GM23338 (cell line): ENCODE measurements at regions not wholly inside any gene's neighbourhood (a gene's known extent, or its start where the extent isn't known, plus 50 kb on each side); places are given as distances from the start of the nearest gene placed in this dataset.

Experiments
- ATAC-seq: fragments of 200-7000 bp; cut with Tn5 transposase; 3 replicates; pipeline ENCODE4 v1.9.1; 2020
- DNase-seq: peaks from one replicate; pipeline ENCODE4 v3.0.0-alpha.2; 2015; ENCODE audit warnings: low spot score
- H2AFZ ChIP-seq: fragments of 200-600 bp; sonication (generic); 2 replicates; pipeline ENCODE4 v1.8.0; 2016; ENCODE audit warnings: antibody characterized with exemption, mild to moderate bottlenecking, moderate library complexity
- H3F3A ChIP-seq: fragments of 200-600 bp; sonication (generic); replicated peaks from 2 replicates; pipeline ENCODE4 v1.8.0; 2017; ENCODE audit warnings: antibody characterized with exemption, mixed run types, low read depth
- H3K27ac ChIP-seq: fragments of 200-600 bp; sonication (generic); 2 replicates; pipeline ENCODE4 v1.6.1; 2016; ENCODE audit warnings: low read depth
- H3K27me3 ChIP-seq: fragments of 200-600 bp; sonication (generic); 2 replicates; pipeline ENCODE4 v1.8.0; 2016; ENCODE audit warnings: mild to moderate bottlenecking, mixed run types, moderate library complexity; ENCODE audit not compliant: insufficient read depth
- H3K36me3 ChIP-seq: fragments of 200-600 bp; sonication (generic); 2 replicates; pipeline ENCODE4 v1.8.0; 2016; ENCODE audit warnings: mild to moderate bottlenecking; ENCODE audit not compliant: insufficient read depth
- H3K4me1 ChIP-seq: fragments of 200-600 bp; sonication (generic); 2 replicates; pipeline ENCODE4 v1.8.0; 2016; ENCODE audit warnings: mild to moderate bottlenecking, moderate library complexity; ENCODE audit not compliant: insufficient read depth
- H3K4me2 ChIP-seq: fragments of 200-600 bp; sonication (generic); 2 replicates; pipeline ENCODE4 v1.7.1; 2017; ENCODE audit warnings: mixed run types
- H3K4me3 ChIP-seq: fragments of 200-600 bp; sonication (generic); 2 replicates; pipeline ENCODE4 v1.6.1; 2016; ENCODE audit warnings: mixed run types
- H3K79me2 ChIP-seq: fragments of 200-600 bp; sonication (generic); replicated peaks from 2 replicates; pipeline ENCODE4 v1.8.0; 2017; ENCODE audit warnings: mild to moderate bottlenecking; ENCODE audit not compliant: insufficient read depth
- H3K9me2 ChIP-seq: fragments of 200-600 bp; sonication (generic); 2 replicates; pipeline ENCODE4 v1.8.0; 2017; ENCODE audit not compliant: insufficient read depth
- H4K20me1 ChIP-seq: fragments of 200-600 bp; sonication (generic); replicated peaks from 2 replicates; pipeline ENCODE4 v1.8.0; 2017; ENCODE audit warnings: mild to moderate bottlenecking; ENCODE audit not compliant: insufficient read depth
- H3K27ac Mint-ChIP-seq: 2 replicates; pipeline ENCODE4 v1.8.0; 2020; ENCODE audit warnings: inconsistent platforms, mild to moderate bottlenecking, moderate library complexity, mixed read lengths
- H3K27me3 Mint-ChIP-seq: 3 replicates; pipeline ENCODE4 v1.8.0; 2022; ENCODE audit warnings: low read depth, mild to moderate bottlenecking, moderate library complexity, mixed read lengths, inconsistent platforms; ENCODE audit not compliant: insufficient read depth, poor library complexity
- H3K36me3 Mint-ChIP-seq: 3 replicates; pipeline ENCODE4 v1.8.0; 2021; ENCODE audit warnings: low read depth, mild to moderate bottlenecking, inconsistent platforms, moderate library complexity, mixed read lengths
- H3K4me1 Mint-ChIP-seq: 3 replicates; pipeline ENCODE4 v1.8.0; 2020; ENCODE audit warnings: mild to moderate bottlenecking, inconsistent platforms, mixed read lengths
- H3K4me3 Mint-ChIP-seq: 3 replicates; pipeline ENCODE4 v1.8.0; 2021; ENCODE audit warnings: moderate library complexity, mild to moderate bottlenecking, inconsistent platforms, mixed read lengths
- H3K9me3 Mint-ChIP-seq: 3 replicates; pipeline ENCODE4 v1.8.0; 2020; ENCODE audit warnings: moderate library complexity, mild to moderate bottlenecking, inconsistent platforms, mixed read lengths
- CREB1 ChIP-seq: fragments of 250-450 bp; sonication (Bioruptor Pico); IDR thresholded peaks from 2 replicates; pipeline ENCODE4 v1.5.0; 2020; ENCODE audit warnings: low read depth, mild to moderate bottlenecking, moderate library complexity
- CTCF ChIP-seq, 2 experiments: fragments of 200-600 bp in 1 of 2; sonication (generic) in 1 of 2; conservative IDR thresholded peaks; 2 replicates each; pipeline versions ENCODE4 v1.5.1 to v1.6.1; 2016 to 2017; ENCODE audit warnings: antibody characterized with exemption in 2 of 2, low read depth in 2 of 2, mild to moderate bottlenecking in 2 of 2, moderate library complexity in 1 of 2
- ETS1 ChIP-seq: IDR thresholded peaks from 2 replicates; pipeline ENCODE4 v1.6.1; 2016; ENCODE audit warnings: antibody characterized with exemption
- EZH2 ChIP-seq: fragments of 200-600 bp; sonication (generic); IDR thresholded peaks from one replicate; pipeline ENCODE4 v1.8.0; 2017; ENCODE audit warnings: antibody characterized with exemption, mild to moderate bottlenecking, low read depth; ENCODE audit not compliant: unreplicated experiment
- EZH2phosphoT487 ChIP-seq: fragments of 200-600 bp; sonication (generic); IDR thresholded peaks from one replicate; pipeline ENCODE4 v1.8.1; 2018; ENCODE audit warnings: antibody characterized with exemption; ENCODE audit not compliant: unreplicated experiment
- JUNB ChIP-seq: IDR thresholded peaks from one replicate; pipeline ENCODE4 v1.6.1; 2016; ENCODE audit warnings: antibody characterized with exemption; ENCODE audit not compliant: unreplicated experiment
- NANOG ChIP-seq: IDR thresholded peaks from 2 replicates; pipeline ENCODE4 v1.6.1; 2016; ENCODE audit warnings: antibody characterized with exemption, borderline replicate concordance
- POLR2AphosphoS5 ChIP-seq: IDR thresholded peaks from 2 replicates; pipeline ENCODE4 v1.6.1; 2016; ENCODE audit warnings: antibody characterized with exemption, low read depth
- STAT1 ChIP-seq: IDR thresholded peaks from one replicate; pipeline ENCODE4 v1.6.1; 2016; ENCODE audit warnings: antibody characterized with exemption; ENCODE audit not compliant: unreplicated experiment
- ZNF331 ChIP-seq: fragments of 250-450 bp; sonication (Bioruptor Pico); IDR thresholded peaks from 2 replicates; pipeline ENCODE4 v1.5.0; 2020; ENCODE audit warnings: low read depth, mild to moderate bottlenecking, moderate library complexity
- TF ChIP-seq, protein P1 (sequence below): IDR thresholded peaks from one replicate; pipeline ENCODE4 v1.6.1; 2018; ENCODE audit warnings: antibody characterized with exemption; ENCODE audit not compliant: unreplicated experiment

DNA sequence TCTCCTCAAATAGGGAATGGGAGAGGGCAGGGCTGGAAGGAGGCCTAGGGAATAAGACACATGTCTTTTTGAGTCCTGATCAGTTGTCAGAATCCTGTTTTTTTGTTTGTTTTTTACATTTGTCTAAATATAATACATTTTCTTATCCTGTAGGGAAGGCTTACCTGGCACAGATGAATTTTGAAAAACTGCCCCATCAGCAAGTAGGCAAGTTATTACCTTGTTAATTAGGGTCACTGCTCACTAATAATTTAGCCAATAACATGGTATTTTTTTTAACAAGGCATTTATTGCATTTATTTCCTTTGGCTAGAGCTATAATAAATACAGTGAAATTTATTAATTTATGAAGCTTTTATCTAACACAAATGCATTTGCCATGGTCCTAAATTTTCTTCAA, 423.2 kb upstream of the ONECUT1 start:
- Mint-ChIP-seq H3K4me3 (no peak overlapping the region), H3K9me3 (no peaks in the 10 kb centered on the region), H3K36me3 (no peaks in the 10 kb centered on the region), H3K27ac (no peak overlapping the region), H3K4me1 (peaks cover 9% of the 10 kb centered on the region), H3K27me3 (peaks cover 2% of the 10 kb centered on the region)
- Histone ChIP-seq H2AFZ (no peak overlapping the region), H3F3A (no peaks in the 10 kb centered on the region), H3K27me3 (no peaks in the 10 kb centered on the region), H3K4me3 (no peak overlapping the region), H3K9me2 (no peaks in the 10 kb centered on the region), H3K36me3 (no peaks in the 10 kb centered on the region), H3K4me2 (no peak overlapping the region), H3K4me1 (no peaks in the 10 kb centered on the region), H3K27ac (no peak overlapping the region), H4K20me1 (no peaks in the 10 kb centered on the region), H3K79me2 (no peaks in the 10 kb centered on the region)
- TF ChIP-seq EZH2phosphoT487 (no peak), EZH2 (no peak), POLR2AphosphoS5 (no peak), CTCF (conservative IDR thresholded peaks at IDR 0.05; ENCODE audit: low read depth in 2 of 2) (no peak), ETS1 (no peak), CREB1 (CRISPR knock-in tag) (no peak), NANOG (no peak), ZNF331 (CRISPR knock-in tag) (no peak), STAT1 (no peak), JUNB (no peak)
- TF ChIP-seq, protein P1, sequence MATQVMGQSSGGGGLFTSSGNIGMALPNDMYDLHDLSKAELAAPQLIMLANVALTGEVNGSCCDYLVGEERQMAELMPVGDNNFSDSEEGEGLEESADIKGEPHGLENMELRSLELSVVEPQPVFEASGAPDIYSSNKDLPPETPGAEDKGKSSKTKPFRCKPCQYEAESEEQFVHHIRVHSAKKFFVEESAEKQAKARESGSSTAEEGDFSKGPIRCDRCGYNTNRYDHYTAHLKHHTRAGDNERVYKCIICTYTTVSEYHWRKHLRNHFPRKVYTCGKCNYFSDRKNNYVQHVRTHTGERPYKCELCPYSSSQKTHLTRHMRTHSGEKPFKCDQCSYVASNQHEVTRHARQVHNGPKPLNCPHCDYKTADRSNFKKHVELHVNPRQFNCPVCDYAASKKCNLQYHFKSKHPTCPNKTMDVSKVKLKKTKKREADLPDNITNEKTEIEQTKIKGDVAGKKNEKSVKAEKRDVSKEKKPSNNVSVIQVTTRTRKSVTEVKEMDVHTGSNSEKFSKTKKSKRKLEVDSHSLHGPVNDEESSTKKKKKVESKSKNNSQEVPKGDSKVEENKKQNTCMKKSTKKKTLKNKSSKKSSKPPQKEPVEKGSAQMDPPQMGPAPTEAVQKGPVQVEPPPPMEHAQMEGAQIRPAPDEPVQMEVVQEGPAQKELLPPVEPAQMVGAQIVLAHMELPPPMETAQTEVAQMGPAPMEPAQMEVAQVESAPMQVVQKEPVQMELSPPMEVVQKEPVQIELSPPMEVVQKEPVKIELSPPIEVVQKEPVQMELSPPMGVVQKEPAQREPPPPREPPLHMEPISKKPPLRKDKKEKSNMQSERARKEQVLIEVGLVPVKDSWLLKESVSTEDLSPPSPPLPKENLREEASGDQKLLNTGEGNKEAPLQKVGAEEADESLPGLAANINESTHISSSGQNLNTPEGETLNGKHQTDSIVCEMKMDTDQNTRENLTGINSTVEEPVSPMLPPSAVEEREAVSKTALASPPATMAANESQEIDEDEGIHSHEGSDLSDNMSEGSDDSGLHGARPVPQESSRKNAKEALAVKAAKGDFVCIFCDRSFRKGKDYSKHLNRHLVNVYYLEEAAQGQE, result no peak
- DNase-seq (no peak), ATAC-seq (no peak)
